ENCODE measurements at regions not wholly inside any gene's neighbourhood (a gene's known extent, or its start where the extent isn't known, plus 50 kb on each side); places are given as distances from the start of the nearest gene placed in this dataset.

- TF ChIP-seq CTCF (IDR thresholded peaks at IDR 0.05) (no peak), RFX5 (IDR thresholded peaks at IDR 0.05) (no peak), POLR2A (IDR thresholded peaks at IDR 0.05; ENCODE audit: low read length) (no peak)
- TF ChIP-seq, protein P1, sequence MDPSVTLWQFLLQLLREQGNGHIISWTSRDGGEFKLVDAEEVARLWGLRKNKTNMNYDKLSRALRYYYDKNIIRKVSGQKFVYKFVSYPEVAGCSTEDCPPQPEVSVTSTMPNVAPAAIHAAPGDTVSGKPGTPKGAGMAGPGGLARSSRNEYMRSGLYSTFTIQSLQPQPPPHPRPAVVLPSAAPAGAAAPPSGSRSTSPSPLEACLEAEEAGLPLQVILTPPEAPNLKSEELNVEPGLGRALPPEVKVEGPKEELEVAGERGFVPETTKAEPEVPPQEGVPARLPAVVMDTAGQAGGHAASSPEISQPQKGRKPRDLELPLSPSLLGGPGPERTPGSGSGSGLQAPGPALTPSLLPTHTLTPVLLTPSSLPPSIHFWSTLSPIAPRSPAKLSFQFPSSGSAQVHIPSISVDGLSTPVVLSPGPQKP (IDR thresholded peaks at IDR 0.05; ENCODE audit: low read depth, low read length): no peak
These were observed 75.6 kb downstream of the XCL2 start for GRCh38 chr1:168468042-168468809.
